Ecto neural progenitor cell (in vitro differentiated cells): ENCODE measurements at regions not wholly inside any gene's neighbourhood (a gene's known extent, or its start where the extent isn't known, plus 50 kb on each side); places are given as distances from the start of the nearest gene placed in this dataset.
"Not testable (repeated sequence)": the region's sequence is repeated elsewhere in the genome, so short reads cannot be mapped to it uniquely, and the experiment has no call there.

Experiments
- DNase-seq: peaks from one replicate; pipeline ENCODE4 v3.0.0-alpha.2; 2018; ENCODE audit warnings: low spot score

DNA sequence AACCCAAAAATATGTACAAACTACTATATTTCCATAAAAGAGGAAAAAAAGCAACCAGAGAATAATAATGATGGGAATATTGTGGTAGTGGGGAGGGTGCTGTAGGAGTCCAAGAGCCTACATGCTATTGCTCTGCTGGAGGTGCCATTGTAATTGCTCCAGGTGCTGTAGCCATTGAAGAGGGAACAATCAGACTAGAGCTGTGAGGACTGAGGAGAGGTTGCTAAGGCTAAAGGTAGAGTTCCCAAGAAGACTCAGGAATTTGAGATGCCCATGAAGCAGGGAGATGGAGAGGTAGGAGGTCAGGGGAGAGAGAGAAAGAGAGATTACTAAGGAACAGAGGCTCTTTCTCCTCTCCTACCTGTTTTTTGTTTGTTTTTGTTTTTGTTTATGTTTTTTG lies 394.0 kb downstream of the DMRTA1 start:
- no peak for DNase-seq

DNA sequence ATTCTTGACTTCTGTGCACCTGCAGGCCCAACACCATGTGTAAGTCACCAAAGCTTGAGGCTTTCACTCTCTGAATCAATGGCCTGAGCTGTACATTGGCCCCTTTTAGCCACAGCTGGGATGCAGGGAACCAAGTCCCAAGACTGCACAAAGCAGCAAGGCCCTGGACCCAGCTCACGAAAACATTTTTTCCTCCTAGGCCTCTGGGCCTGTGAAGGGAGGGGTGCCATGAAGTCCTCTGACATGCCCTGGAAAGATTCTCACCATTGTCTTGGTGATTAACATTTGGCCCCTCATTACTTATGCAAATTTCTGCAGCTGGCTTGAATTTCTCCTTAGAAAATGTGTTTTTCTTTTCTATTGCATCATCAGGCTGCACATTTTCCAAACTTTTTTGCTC lies 398.6 kb downstream of the DMRTA1 start:
- DNase-seq: not testable (repeated sequence)

DNA sequence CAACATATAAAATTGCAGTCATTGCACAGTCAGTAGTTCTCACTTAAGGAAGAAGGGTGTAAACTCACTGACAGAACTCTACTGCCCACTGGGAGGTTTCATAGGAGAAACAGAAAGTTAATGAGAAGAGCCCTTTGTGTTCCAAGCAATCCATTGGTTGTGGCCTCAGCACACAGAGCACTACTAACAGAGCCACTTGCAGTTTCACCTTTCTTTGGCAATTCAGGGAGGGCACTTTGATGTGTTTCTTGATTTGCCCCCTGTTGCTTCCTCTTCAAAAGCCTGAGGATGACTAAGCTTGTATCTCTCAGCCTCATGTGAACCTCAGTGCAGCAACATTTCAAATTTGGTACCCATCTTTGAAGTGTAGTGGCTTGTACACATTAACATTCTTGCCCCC lies 409.4 kb downstream of the DMRTA1 start:
- DNase-seq: no peak

DNA sequence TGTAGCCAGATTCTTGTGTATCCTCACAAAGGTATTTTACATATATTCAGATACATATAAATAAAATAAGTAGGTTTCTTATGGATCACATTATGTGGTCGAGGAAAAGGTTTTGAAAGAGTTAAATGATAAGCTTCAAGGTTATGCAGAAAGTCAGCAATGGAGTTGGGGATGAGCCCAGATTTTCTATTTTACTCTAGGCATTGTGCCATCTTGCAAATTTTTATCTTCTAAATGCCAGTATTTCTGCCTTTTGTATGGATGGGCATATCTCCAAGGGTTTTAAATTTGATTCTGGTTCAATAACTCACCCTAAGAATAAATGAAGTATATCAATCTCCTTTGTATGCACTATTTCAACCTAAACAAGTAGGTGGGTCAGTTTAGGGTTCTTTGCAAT lies 410.7 kb downstream of the DMRTA1 start:
- DNase-seq: no peak

DNA sequence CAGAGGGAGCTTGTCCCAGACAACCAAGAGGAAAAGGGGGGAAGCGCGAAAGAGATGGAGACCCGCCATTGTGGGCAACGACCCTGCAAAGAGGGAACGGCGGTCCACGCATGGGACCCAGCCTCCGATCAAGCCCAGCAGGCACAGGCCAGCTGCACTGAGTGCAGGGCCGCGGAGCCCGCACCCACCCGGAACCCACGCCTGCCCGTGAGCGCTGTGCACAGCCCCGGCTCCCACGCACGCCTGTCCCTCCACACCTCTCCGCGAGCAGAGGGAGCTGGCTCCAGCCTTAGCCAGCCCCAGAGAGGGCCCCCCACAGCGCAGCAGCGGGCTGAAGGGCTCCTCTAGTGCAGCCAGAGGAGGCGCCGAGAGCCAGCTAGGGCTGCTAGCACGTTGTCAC lies 416.5 kb downstream of the DMRTA1 start:
- DNase-seq: no peak

DNA sequence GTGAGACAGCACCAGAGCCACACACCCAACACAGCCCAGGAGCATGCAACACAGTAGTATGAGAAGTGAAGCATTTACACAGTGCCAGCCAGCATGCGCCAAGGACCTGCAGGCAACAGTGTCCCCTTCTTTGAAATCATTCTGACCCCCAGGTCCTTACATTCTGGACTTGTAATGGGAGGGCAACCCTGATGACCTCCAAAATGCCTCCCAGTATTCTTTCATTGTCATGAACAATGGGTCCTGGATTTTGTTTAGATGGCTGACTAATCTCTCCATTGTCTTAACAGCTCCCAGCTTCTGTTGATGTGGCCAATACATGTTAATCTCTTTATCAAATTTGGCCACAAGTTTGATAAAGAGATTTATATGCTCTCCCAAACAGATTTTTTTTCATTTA lies 417.1 kb downstream of the DMRTA1 start:
- DNase-seq: peak; percentile 50

DNA sequence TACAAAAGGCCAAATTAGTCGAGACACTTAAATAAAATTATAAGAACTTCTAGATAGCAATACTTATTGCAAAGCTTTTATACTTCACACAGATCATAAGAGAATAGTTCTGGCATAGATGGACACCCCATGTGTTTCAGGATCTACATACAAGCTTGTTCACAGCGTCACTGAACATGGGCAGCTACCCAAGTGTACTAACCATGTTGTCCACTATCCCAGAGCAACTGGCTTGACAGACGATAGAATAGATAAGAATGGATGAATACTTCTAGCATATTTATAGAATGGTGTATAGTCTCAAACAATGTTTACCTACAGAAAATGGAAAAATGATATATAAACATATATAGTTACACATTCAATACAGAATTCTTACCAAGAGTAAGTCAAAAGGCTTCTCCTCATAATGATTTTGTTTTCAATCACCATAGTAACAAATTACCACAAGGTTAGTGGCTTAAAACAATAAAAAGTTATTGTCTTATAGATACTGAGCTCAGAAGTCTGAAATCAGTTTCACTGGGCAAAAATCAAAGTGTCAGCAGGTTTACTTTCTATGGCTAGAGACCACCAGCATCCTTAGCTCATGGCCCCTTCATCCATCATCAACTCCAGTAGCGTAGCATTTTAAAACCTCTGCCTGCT lies 446.7 kb downstream of the DMRTA1 start:
- no peak for DNase-seq

DNA sequence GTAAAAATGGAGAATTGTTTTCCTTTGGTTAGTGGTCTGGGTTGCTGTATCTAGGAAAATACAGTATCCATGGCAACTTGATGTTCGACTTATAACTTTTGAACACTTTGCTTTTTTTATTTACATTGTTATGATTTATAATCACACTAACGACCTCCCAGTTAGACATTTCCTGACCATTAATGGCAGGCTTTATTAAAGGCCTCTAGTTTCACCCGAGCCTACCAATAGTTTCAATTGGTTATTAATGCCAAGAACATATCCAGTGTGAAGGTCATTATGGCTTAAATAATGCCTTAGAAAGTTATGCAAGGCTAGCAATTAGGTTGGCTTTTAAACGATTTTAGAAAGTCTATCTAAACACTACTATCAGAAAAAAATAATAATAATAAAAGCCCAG lies 452.0 kb downstream of the DMRTA1 start:
- DNase-seq: no peak

DNA sequence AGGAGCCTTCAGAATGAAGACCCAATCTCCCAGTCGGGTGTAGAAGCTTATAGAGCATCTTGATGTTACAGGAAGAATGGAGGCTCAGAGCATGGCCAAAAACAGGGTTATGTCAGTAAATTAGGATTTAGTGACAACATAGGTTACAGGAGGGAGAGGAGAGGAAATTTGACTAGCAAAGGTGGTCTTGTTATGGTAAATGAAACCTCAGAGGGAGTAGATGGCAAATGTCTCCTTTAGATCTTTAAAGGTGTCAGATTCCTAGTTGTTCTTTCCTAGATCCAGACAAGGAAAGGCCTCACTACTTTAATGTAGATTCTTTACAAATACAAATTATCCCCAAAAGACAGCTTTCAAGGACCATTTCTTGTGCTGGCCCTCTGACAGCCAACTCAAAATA lies 465.0 kb downstream of the DMRTA1 start:
- no peak for DNase-seq

DNA sequence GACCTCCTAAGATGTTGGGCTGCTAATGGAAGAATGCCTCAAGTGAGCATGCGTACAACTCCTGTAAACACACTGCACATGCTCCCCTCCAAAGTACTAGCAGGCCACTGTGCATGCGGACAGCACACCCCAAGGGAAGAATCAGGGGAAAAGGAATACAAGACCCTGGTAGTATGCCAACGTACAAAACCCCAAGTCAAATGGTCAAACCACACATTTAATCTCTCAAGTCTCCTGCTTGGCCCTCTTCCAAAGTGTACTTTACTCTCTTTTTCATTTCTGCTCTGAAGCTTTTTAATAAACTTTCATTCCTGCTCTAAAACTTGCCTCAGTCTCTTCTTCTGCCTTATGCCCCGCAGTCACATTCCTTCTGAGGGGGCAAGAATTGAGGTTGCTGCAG lies 466.4 kb downstream of the DMRTA1 start:
- DNase-seq: no peak

DNA sequence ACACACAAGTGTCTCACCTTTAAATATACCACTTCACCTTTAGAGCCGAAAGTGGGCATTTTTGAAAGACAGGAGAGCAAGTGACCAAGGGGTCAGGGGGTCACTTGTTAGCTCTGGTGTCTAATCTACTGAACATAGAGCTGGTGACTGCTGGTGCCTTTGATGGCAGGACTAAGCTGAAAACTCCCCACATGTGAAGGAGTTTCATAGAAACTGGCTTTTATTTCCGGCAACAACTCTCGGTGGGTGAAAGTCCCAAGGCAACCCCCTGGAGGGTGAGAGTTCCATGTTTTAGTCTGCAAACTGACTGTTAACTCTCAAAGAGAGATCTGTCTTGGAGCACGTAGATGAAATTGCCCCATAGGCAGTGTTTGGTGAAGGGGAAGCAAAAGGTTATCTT lies 466.9 kb downstream of the DMRTA1 start:
- DNase-seq: no peak

DNA sequence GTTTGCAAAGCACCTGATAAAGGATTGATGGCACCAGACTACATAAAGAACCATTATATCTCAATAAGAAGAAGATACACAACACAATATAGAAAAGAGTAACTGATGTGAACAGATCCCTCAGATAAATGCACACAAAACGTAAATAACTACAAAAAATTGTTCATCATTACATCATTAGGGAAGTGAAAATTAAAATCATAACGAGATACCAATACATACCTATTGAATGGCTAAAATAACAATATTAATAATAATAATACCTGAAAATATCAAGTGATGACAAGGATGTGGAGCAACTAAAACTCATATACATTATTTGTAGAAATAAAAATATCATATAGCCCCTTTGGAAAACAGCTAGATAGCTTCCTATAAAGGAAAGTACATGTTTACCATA lies 469.5 kb downstream of the DMRTA1 start:
- no peak for DNase-seq

DNA sequence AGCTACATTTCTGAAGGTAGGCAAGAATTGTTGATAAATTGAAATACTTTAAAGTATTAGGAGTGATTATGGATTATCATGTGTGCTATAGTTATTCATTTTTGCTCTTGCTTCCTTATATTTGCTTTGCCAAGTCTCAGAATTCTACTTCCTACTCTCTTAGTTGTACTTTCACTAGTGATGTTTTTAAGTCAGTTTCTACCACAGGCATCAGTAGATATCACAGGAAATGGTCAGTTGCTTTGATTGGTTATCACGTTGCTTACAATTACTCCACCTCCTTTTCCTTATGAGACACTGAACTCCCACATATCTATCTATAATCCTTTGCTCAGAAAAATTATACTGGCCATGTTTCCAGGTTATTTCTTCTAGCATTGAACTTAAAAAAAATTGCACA lies 472.8 kb downstream of the DMRTA1 start:
- DNase-seq: no peak

DNA sequence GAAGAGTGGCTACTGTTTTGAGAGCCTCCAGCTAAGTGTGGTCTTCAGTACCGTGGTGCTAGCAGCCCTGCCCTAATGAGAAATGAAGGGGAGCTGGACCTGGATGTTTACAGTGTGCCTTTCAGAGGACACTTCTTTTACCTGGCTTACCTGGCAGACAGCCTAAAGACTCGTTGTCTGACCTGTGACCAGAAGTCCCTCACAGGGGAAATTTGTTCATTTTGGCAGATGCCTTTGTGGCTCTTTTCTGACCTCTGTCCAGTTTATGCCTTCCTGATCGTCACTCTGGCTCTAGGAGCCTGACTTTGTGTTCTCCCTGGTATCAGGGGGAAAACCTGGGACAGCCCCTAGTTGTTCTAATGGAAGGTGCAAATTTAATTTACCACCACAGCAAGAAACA lies 475.1 kb downstream of the DMRTA1 start:
- DNase-seq: no peak

DNA sequence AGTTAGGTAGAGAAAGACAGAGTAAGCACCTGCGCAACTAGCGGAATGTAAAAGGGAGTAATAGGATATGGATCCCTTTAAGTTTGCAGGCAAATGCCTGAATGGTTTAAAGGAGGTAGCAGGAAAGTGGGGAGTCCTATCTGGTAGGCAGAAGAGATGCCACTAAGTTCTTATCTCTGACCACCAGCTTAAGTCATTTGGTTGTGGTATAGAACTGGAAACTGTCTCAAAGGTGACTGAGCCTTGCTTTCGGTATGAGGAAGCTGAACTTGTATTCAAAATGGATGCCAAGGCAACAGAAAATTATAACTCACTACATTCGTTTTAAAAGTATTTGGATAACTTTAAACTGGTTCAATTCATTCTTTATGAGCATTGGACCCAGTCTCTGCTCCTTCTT lies 475.6 kb downstream of the DMRTA1 start:
- no peak for DNase-seq

DNA sequence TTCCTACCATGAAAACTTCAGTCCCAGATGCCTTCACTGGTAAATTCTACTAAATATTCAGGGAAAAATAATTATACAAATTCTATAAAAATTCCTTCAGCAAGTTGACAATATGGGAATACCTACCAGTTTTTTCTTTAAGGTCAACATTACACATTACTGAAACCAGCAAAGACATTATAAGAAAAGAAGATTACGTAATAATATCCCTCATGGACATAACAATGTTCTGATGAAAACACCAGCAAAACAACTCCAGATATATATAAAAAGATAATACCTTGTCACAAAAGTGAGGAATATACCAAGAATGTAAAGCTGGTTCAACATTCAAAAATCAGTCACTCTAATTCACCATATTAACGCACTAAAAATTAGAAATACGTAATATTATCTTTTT lies 507.9 kb downstream of the DMRTA1 start:
- no peak for DNase-seq

DNA sequence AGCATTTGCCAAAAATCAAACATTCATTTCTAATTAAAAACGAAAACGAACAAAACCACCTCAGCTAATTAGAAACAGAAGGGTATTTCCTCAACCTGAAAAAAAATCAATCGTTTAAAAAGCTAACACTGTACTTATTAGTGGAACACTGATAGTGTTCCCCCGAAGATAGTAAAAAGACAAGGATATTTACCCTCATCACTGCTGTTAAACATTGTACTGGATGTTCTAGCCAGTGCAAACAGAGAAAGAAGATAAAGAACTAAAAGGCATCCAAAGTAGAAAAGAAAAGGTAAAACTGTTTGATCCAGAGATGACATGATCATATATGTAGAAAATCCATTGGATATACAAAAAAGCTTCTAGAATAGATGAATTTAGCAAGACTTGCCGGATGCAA lies 508.3 kb downstream of the DMRTA1 start:
- no peak for DNase-seq

DNA sequence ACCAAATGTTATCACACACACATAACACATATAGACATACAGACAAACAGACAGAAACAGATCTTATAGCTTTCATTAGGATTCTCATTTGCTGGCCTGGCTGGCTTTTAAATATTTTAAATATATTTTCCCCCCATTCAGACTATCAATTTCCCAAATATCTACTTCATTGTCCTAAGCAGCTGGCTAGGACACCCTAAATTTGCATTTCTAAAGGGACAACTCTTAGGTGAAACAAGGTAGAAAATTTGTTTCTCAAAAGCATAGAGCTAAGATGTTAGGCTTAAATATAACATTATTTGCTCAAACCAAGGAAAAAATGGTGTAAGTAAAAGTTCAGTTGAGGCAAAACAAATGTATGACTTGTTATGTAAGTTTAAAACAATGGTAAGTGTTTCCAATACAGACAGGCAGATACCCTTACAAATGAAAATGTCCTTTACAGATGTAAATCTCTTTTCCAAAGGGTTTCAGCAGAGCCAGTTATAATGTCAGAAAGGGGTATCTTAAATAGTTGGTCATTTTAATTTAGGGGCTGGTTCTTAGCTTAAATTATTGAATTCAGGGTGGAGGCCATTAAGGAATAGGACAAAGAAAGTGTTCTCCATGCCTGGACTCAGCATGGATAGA lies 522.8 kb downstream of the DMRTA1 start:
- no peak for DNase-seq

DNA sequence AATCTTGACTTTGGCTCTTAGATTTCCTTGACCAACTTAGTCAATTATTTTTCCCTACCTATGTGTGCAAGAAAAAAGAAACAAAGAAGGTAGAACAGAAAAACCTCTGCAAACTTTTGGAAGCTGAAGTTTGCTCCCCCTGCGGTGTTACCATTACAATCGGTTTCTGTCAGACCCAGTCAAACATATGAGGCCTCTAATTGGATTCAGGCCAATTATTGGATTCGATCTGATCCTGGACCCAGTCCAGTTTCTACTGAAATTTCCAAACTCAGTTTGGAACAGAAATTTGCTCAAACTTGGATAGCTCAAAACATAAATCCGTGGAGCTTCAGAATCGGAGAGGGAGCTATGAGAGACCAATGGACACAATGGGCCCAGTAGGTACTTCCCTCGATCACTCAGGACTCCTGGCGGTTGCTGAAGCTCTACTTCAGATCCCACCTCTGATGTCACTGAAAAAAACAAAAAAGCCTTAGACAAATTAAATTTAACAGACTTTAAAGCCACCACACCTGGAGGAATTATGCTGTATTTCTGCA lies 523.9 kb downstream of the DMRTA1 start:
- DNase-seq: no peak

DNA sequence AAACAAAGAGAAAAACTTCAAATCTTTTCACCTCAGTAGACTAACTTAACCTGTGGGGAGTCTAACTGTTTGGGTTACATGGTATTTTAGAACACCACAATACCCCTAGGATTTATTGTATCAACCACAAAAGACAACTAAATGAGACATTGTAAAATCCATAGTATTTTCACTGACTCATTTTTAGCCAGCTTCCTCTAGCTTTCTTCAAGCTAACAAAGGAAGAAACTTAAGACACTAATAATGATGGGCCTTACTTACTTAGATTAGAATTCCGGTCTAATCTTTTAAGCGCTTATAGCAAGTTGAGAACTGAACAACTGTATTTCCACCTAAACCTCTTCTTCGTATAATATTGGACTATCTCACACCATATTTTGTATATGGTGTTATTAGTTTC lies 529.3 kb downstream of the DMRTA1 start:
- DNase-seq: no peak

DNA sequence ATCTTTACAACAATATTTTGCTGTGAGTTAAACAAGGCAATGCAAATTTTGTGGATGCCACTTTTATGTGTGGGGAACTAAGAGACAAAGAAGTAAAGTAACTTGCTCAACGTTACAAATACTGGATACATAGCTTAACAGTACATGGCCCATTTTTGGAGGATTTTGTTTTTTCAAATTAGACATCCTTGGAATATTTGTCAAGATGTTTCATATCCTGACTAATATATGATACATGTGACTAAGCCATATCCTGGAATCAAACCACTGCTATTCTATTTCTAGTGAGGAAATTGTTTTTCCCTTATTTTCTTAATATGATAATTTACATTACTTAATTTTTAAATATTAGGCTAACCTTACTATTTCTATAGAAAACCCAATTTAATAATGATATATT lies 529.8 kb downstream of the DMRTA1 start:
- DNase-seq: no peak

DNA sequence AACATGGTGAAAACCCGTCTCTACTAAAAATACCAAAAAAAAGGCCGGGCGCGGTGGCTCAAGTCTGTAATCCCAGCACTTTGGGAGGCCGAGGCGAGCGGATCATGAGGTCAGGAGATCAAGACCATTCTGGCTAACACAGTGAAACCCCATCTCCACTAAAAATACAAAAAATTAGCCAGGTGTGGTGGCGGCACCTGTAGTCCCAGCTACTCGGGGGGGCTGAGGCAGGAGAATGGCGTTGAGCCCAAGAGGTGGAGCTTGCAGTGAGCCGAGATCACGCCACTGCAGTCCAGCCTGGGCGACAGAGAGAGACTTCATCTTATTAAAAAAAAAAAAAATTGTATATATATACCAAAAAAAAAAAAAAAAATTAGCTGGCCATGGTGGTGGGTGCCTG lies 533.8 kb downstream of the DMRTA1 start:
- not testable (repeated sequence) for DNase-seq

DNA sequence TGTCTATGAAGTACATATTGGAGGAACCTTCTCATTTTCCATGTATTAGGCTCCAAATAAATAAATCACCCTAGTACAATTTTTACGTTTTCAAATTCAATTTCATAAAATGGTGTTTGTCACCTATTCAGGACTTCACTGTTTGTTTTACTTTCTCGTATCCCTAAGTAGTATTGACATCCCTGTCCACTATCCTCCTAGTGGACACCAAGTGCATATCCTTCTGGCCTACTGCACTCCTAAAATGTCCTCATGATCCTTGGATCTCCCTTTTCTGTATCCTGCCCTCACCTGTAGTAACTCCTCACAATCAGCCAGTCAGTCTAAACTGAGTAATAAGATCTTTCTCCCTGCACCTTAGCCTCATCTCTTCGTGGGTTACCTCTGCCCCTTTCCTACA lies 539.9 kb downstream of the DMRTA1 start:
- DNase-seq: no peak

DNA sequence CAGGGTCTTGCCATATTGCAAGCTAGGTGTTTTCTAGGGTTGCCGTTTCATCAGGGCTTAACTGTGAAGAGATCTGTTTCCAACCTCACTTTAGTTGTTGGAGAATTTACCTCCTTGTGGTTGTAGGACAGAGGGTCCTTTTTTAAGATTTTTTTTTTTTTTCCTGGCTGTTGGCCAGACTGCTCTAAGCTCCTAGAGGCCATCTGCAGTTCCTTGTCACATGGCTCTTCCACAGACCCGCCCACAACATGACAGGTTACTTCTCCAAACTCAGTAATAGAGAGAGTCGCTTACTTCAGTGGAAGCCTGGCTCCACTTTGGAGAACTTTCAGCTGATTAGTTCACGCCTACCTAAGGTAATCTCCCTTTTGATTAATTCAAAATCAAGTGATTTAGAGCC lies 543.7 kb downstream of the DMRTA1 start:
- DNase-seq: no peak
